Endothelial cell of umbilical vein (primary cell): ENCODE measurements at regions not wholly inside any gene's neighbourhood (a gene's known extent, or its start where the extent isn't known, plus 50 kb on each side); places are given as distances from the start of the nearest gene placed in this dataset.

ENCODE experiments used
- EZH2 ChIP-seq: IDR thresholded peaks from 2 replicates; pipeline ENCODE4 v1.6.1; 2012; ENCODE audit warnings: borderline replicate concordance, low read depth, mild to moderate bottlenecking, moderate library complexity, low read length, inconsistent platforms; ENCODE audit not compliant: severe bottlenecking
- GATA2 ChIP-seq: IDR thresholded peaks from 2 replicates; pipeline ENCODE4 v1.7.0; 2011; ENCODE audit warnings: low read depth, mild to moderate bottlenecking, moderate library complexity, mixed read lengths, low read length; ENCODE audit not compliant: insufficient read length, insufficient read depth
- JUN ChIP-seq: IDR thresholded peaks from 2 replicates; pipeline ENCODE4 v1.6.1; 2011; ENCODE audit warnings: borderline replicate concordance, low read depth; ENCODE audit not compliant: insufficient read length, insufficient read depth
- MYC ChIP-seq: IDR thresholded peaks from one replicate; pipeline ENCODE4 v1.6.1; 2011; ENCODE audit warnings: mild to moderate bottlenecking, low read depth, low read length
- POLR2A ChIP-seq: IDR thresholded peaks from 2 replicates; pipeline ENCODE4 v1.6.1; 2012; ENCODE audit warnings: low read depth, mild to moderate bottlenecking, control low read depth, low read length
- POLR2AphosphoS5 ChIP-seq: IDR thresholded peaks from 2 replicates; pipeline ENCODE4 v1.6.1; 2012; ENCODE audit warnings: low read depth, mild to moderate bottlenecking, control low read depth, low read length, moderate library complexity; ENCODE audit not compliant: insufficient read depth
- TF ChIP-seq, protein P1 (sequence below), 2 donors: IDR thresholded peaks; 1 replicate in 1 of 2; 2 replicates in 1 of 2; pipeline ENCODE4 v1.5.1; 2011; ENCODE audit warnings: low read length in 2 of 2, mild to moderate bottlenecking in 2 of 2, moderate library complexity in 2 of 2, control low read depth in 1 of 2, inconsistent platforms in 1 of 2, low read depth in 1 of 2; ENCODE audit not compliant: insufficient read depth in 1 of 2; ENCODE audit errors: extremely low read depth in 1 of 2
- TF ChIP-seq, protein P2 (sequence below): IDR thresholded peaks from 2 replicates; pipeline ENCODE4 v1.6.1; 2011; ENCODE audit not compliant: insufficient read depth, insufficient read length

DNA sequence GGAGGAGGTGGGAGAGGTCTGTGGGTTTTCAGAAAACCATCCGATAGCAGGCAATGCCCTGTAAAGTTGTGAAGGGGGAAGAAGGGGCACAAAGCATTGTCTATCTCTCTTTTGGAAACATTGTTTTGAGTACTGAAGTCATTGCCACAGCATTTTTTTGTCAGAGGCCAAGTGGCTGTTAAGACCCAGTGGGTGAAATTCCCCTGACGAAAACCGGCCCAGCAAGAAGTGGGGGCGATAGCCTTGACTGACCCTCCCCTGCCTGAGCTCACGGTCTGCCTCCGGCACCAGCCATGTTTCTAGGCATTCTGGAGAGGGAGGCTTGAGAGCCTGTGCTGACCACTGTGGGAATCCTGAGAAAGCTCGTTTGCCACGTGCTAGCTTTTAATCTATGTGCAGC is 144.7 kb downstream of the RPS24 start:
- no peak for TF ChIP-seq POLR2AphosphoS5
- TF ChIP-seq, protein P1, sequence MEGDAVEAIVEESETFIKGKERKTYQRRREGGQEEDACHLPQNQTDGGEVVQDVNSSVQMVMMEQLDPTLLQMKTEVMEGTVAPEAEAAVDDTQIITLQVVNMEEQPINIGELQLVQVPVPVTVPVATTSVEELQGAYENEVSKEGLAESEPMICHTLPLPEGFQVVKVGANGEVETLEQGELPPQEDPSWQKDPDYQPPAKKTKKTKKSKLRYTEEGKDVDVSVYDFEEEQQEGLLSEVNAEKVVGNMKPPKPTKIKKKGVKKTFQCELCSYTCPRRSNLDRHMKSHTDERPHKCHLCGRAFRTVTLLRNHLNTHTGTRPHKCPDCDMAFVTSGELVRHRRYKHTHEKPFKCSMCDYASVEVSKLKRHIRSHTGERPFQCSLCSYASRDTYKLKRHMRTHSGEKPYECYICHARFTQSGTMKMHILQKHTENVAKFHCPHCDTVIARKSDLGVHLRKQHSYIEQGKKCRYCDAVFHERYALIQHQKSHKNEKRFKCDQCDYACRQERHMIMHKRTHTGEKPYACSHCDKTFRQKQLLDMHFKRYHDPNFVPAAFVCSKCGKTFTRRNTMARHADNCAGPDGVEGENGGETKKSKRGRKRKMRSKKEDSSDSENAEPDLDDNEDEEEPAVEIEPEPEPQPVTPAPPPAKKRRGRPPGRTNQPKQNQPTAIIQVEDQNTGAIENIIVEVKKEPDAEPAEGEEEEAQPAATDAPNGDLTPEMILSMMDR (IDR thresholded peaks at IDR 0.05; ENCODE audit: extremely low read depth in 1 of 2, insufficient read depth in 1 of 2, low read depth in 1 of 2, low read length in 2 of 2), result no peak
- no peak for TF ChIP-seq POLR2A
- TF ChIP-seq JUN, result no peak
- no peak for TF ChIP-seq GATA2
- TF ChIP-seq EZH2, result no peak
- TF ChIP-seq MYC, result no peak
- TF ChIP-seq, protein P2, sequence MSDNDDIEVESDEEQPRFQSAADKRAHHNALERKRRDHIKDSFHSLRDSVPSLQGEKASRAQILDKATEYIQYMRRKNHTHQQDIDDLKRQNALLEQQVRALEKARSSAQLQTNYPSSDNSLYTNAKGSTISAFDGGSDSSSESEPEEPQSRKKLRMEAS, result no peak
